IMR-90 (cell line): ENCODE measurements at regions not wholly inside any gene's neighbourhood (a gene's known extent, or its start where the extent isn't known, plus 50 kb on each side); places are given as distances from the start of the nearest gene placed in this dataset.

ENCODE experiments used
- BHLHE40 ChIP-seq: fragments of 150-350 bp; IDR thresholded peaks from 2 replicates; pipeline ENCODE4 v1.6.1; 2016; ENCODE audit warnings: mild to moderate bottlenecking, low read depth, low read length
- CEBPB ChIP-seq: IDR thresholded peaks from 2 replicates; pipeline ENCODE4 v1.6.1; 2012; ENCODE audit warnings: low read depth, low read length, improper control_type of control experiment
- CHD1 ChIP-seq: IDR thresholded peaks from 2 replicates; pipeline ENCODE4 v1.6.1; 2012; ENCODE audit warnings: low read depth, low read length, improper control_type of control experiment
- CTCF ChIP-seq: conservative IDR thresholded peaks from 2 replicates; pipeline ENCODE4 v1.5.1; 2012; ENCODE audit warnings: mild to moderate bottlenecking, low read depth, low read length, improper control_type of control experiment
- ELK1 ChIP-seq: fragments of 150-350 bp; IDR thresholded peaks from 2 replicates; pipeline ENCODE4 v1.6.1; 2016; ENCODE audit warnings: low read depth, mild to moderate bottlenecking, low read length, moderate library complexity, borderline replicate concordance
- FOS ChIP-seq: fragments of 150-350 bp; IDR thresholded peaks from 2 replicates; pipeline ENCODE4 v1.6.1; 2016; ENCODE audit warnings: low read depth, low read length
- MXI1 ChIP-seq: IDR thresholded peaks from 2 replicates; pipeline ENCODE4 v1.6.1; 2012; ENCODE audit warnings: low read depth, mild to moderate bottlenecking, low read length, moderate library complexity, borderline replicate concordance
- POLR2A ChIP-seq: IDR thresholded peaks from 2 replicates; pipeline ENCODE4 v1.6.1; 2012; ENCODE audit warnings: mild to moderate bottlenecking, low read depth, low read length
- RAD21 ChIP-seq: IDR thresholded peaks from 2 replicates; pipeline ENCODE4 v1.6.1; 2012; ENCODE audit warnings: low read length, improper control_type of control experiment
- RCOR1 ChIP-seq: IDR thresholded peaks from 2 replicates; pipeline ENCODE4 v1.6.1; 2012; ENCODE audit warnings: mild to moderate bottlenecking, low read length, improper control_type of control experiment; ENCODE audit not compliant: insufficient replicate concordance
- RFX5 ChIP-seq: IDR thresholded peaks from 2 replicates; pipeline ENCODE4 v1.8.0; 2012; ENCODE audit warnings: low read depth, mild to moderate bottlenecking, low read length, moderate library complexity
- USF2 ChIP-seq: fragments of 150-350 bp; IDR thresholded peaks from 2 replicates; pipeline ENCODE4 v1.6.1; 2017; ENCODE audit warnings: mild to moderate bottlenecking, antibody characterized with exemption, low read length, low read depth

- TF ChIP-seq CTCF, result no peak
- TF ChIP-seq USF2, result no peak
- no peak for TF ChIP-seq CEBPB
- no peak for TF ChIP-seq MXI1
- no peak for TF ChIP-seq RFX5
- no peak for TF ChIP-seq RAD21
- TF ChIP-seq BHLHE40, result no peak
- no peak for TF ChIP-seq RCOR1
- no peak for TF ChIP-seq FOS
- no peak for TF ChIP-seq POLR2A
- no peak for TF ChIP-seq CHD1
- no peak for TF ChIP-seq ELK1
Measured at GRCh38 chr11:92812841-92813240, 156.6 kb upstream of the MTNR1B start.
